ENCODE measurements at regions not wholly inside any gene's neighbourhood (a gene's known extent, or its start where the extent isn't known, plus 50 kb on each side); places are given as distances from the start of the nearest gene placed in this dataset.

DNA sequence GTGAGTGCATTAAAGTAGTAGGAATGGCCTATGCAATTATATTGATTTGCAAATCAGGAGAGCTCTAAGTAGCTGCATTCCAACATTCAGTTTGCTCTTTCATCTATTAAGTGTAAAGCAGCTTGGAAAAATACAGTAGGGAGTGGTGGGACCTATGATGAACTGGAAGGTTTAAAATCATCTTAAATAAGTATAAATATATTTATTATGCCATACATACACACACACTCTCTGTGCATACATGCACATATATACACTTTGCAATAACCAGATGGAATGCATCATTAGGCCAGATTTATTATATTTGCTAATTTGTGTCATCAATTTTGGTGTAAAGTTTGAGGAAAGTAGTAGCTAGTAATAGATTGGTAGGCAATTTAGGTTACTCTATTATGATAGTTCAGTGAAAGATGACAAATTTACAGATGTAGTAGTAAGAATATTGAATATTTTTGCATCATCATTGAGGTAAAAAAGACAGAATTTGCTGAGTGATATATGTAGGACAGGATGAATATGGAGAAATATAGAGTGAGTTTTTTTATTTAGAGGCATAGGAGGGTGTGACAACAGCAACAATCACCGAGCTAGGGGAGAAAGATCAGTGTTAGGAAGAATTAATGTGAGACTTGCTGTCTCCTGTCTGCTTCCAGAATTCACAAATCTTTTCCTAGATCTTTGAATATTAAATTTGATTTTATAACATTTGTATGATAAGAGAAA lies 961.0 kb upstream of the CDH2 start:
- Mint-ChIP-seq H3K36me3 (no peaks in the 10 kb centered on the region), H3K4me3 (no peak overlapping the region), H3K27me3 (no peaks in the 10 kb centered on the region), H3K9me3 (no peaks in the 10 kb centered on the region), H3K4me1 (ENCODE audit: unreplicated experiment) (no peaks in the 10 kb centered on the region), H3K27ac (no peak overlapping the region)
- TF ChIP-seq, protein P1, sequence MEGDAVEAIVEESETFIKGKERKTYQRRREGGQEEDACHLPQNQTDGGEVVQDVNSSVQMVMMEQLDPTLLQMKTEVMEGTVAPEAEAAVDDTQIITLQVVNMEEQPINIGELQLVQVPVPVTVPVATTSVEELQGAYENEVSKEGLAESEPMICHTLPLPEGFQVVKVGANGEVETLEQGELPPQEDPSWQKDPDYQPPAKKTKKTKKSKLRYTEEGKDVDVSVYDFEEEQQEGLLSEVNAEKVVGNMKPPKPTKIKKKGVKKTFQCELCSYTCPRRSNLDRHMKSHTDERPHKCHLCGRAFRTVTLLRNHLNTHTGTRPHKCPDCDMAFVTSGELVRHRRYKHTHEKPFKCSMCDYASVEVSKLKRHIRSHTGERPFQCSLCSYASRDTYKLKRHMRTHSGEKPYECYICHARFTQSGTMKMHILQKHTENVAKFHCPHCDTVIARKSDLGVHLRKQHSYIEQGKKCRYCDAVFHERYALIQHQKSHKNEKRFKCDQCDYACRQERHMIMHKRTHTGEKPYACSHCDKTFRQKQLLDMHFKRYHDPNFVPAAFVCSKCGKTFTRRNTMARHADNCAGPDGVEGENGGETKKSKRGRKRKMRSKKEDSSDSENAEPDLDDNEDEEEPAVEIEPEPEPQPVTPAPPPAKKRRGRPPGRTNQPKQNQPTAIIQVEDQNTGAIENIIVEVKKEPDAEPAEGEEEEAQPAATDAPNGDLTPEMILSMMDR (conservative IDR thresholded peaks at IDR 0.05), result no peak
- no peak for DNase-seq (ENCODE audit: extremely low spot score, unreplicated experiment)

DNA sequence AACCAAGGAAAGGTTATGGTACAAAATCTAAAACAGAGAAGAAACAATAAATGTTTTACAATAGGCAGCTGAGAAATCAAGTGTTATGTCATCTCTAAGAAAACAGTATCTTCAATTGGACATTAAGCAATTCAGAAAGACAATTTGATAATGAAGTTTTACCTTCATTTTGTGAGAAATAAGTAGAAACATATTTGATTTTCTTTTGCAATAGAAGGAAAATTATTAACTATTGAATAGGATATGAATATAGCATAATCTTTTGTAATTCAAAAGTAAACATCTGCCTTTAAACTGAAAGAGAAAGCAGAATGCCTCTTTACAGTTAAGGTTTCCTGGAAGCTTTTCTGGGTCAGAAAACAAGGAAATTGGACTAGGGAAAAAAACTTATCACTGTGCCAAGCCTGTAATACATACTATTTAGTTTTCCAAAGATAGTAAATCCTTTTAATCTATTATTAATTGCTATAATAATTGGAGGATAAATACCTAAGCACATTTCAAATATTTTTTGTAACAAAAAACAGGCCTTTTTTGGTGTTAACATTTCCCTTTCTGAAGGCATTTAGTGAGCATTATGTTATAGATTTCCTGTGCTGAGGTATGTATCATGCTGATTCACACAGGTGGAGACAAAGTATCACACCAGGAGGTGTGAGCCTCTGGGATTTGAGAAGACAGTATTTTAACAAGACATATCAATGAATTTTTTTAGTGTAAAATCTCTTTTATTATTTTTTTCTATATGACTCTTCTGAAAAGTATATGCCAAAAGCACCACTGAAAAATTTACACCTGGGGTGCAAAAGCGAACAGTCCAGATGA lies 947.0 kb upstream of the CDH2 start:
- TF ChIP-seq, protein P1 (conservative IDR thresholded peaks at IDR 0.05), result no peak
- no peak overlapping the region for H3K27ac Mint-ChIP-seq
- no peak for DNase-seq (ENCODE audit: extremely low spot score, unreplicated experiment)
- H3K9me3 Mint-ChIP-seq, result no peaks in the 10 kb centered on the region
- H3K27me3 Mint-ChIP-seq, result no peaks in the 10 kb centered on the region
- no peaks in the 10 kb centered on the region for H3K36me3 Mint-ChIP-seq
- no peak overlapping the region for H3K4me3 Mint-ChIP-seq
- no peaks in the 10 kb centered on the region for H3K4me1 Mint-ChIP-seq (ENCODE audit: unreplicated experiment)

DNA sequence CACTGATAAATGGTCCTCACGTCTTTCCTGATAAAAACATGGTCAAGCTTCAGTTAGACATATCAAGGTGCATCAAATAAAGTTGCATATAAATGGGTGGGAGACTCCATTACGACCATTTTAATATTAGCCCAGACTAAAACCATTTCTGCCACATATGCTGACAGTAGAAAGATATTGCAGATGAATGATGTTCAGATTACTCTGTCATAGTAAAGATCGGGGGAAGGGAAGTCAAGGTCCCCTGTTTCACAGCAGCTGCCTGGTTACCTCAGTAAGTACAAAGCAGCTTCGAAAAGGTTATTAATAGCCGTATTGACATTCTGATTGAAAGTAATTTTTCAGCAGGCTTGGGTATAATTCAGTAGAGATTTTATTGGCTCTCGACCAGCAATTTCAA lies 927.7 kb upstream of the CDH2 start:
- no peaks in the 10 kb centered on the region for H3K9me3 Mint-ChIP-seq
- DNase-seq (ENCODE audit: extremely low spot score, unreplicated experiment), result no peak
- no peaks in the 10 kb centered on the region for H3K36me3 Mint-ChIP-seq
- H3K4me1 Mint-ChIP-seq (ENCODE audit: unreplicated experiment), result peaks cover 3% of the 10 kb centered on the region
- H3K27ac Mint-ChIP-seq, result no peak overlapping the region
- TF ChIP-seq, protein P1 (conservative IDR thresholded peaks at IDR 0.05), result no peak
- H3K4me3 Mint-ChIP-seq, result no peak overlapping the region
- H3K27me3 Mint-ChIP-seq, result peaks cover 3% of the 10 kb centered on the region

DNA sequence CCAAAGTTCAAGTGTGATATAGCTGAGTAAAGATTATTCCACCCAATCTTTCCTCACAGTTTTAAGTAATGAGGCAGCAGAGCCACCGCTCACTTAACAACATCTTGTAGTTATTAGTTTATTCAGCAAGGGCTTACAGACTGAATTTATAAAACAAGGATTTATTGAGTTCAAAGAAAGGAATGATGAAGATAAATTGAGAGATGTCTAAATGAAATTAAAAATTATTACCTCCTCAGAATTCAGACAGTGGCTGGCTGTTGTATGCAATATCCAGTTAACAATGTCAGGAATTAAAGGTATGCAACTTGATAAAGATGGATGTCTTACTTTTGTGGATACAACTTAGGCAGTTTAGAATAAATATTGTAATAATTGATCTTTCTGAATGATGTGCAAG lies 927.3 kb upstream of the CDH2 start:
- Mint-ChIP-seq H3K4me1 (ENCODE audit: unreplicated experiment) (peaks cover 3% of the 10 kb centered on the region), H3K27me3 (peaks cover 3% of the 10 kb centered on the region), H3K9me3 (no peaks in the 10 kb centered on the region), H3K27ac (no peak overlapping the region), H3K4me3 (no peak overlapping the region), H3K36me3 (no peaks in the 10 kb centered on the region)
- DNase-seq (ENCODE audit: extremely low spot score, unreplicated experiment), result no peak
- TF ChIP-seq, protein P1 (conservative IDR thresholded peaks at IDR 0.05), result no peak

DNA sequence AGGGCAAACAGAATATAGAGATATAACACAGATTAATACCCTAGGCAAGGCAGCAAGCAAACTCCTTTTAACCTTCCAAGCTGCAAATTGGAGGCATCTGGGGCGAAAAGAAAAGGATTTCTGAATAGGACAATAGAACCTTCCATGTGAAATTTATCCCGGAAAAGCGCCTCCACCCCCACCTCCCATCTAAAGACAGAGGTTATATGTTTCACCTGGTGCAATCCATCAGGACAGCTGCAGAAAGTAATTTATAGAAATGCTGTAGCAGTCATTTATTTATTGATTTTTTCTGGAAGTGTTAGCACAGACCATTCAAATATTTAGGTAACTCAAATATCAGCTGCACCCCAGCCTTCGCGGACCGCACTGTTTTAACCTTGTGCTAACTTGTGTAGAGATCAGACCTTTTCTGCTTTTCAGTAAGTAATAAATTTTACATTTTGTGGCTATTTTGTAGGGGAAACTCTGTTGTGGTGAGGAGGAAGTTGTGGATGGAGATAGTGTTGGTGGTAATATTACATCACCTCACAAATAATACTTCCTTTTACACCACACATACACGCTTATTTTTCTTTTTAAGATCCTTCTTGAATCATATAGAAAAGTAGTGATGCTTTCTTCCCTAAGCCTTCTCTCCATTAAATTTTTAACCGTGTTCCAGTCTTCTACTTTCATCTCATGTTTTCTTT lies 919.3 kb upstream of the CDH2 start:
- no peaks in the 10 kb centered on the region for H3K9me3 Mint-ChIP-seq
- H3K4me1 Mint-ChIP-seq (ENCODE audit: unreplicated experiment), result no peaks in the 10 kb centered on the region
- no peaks in the 10 kb centered on the region for H3K36me3 Mint-ChIP-seq
- H3K27ac Mint-ChIP-seq, result no peak overlapping the region
- H3K4me3 Mint-ChIP-seq, result no peak overlapping the region
- no peaks in the 10 kb centered on the region for H3K27me3 Mint-ChIP-seq
- no peak for DNase-seq (ENCODE audit: extremely low spot score, unreplicated experiment)
- TF ChIP-seq, protein P1 (conservative IDR thresholded peaks at IDR 0.05), result no peak
